ENCODE measurements at regions not wholly inside any gene's neighbourhood (a gene's known extent, or its start where the extent isn't known, plus 50 kb on each side); places are given as distances from the start of the nearest gene placed in this dataset.

DNA sequence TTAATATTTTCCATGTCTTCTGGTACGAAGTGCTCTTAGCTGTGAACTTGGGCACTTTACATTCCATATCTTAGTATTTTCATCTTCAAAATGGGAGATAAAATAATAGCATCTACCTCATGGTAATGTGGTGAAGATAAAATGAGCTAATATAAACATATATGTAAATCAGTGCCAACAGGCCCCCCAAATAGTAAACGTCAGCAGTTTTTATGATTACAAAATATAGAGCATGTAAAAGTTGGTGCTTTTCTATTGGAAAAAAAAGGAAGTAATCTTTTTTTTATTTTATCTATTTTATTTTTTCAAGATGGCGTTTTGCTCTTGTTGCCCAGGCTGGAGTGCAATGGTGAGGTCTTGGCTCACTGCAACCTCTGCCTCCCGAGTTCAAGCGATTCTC is 291.1 kb upstream of the PRDM9 start:
- no peaks in the 10 kb centered on the region for H3K79me2 ChIP-seq
- no peak overlapping the region for H3K4me2 ChIP-seq
- no peaks in the 10 kb centered on the region for H3K4me1 ChIP-seq (ENCODE audit: insufficient read depth)
- no peaks in the 10 kb centered on the region for H3K9me3 ChIP-seq (ENCODE audit: low read depth)
- WGBS (ENCODE audit: low lambda C conversion rate, missing lambda C conversion rate) = 93% methylated on average over 5 of the region's 5 CpGs
- H3K9me2 ChIP-seq (replicated peaks; ENCODE audit: insufficient read depth) = no peaks in the 10 kb centered on the region
- TF ChIP-seq, protein P1, sequence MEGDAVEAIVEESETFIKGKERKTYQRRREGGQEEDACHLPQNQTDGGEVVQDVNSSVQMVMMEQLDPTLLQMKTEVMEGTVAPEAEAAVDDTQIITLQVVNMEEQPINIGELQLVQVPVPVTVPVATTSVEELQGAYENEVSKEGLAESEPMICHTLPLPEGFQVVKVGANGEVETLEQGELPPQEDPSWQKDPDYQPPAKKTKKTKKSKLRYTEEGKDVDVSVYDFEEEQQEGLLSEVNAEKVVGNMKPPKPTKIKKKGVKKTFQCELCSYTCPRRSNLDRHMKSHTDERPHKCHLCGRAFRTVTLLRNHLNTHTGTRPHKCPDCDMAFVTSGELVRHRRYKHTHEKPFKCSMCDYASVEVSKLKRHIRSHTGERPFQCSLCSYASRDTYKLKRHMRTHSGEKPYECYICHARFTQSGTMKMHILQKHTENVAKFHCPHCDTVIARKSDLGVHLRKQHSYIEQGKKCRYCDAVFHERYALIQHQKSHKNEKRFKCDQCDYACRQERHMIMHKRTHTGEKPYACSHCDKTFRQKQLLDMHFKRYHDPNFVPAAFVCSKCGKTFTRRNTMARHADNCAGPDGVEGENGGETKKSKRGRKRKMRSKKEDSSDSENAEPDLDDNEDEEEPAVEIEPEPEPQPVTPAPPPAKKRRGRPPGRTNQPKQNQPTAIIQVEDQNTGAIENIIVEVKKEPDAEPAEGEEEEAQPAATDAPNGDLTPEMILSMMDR (IDR thresholded peaks at IDR 0.05; ENCODE audit: poor library complexity) = no peak
- TF ChIP-seq EZH2 (IDR thresholded peaks at IDR 0.05; ENCODE audit: borderline replicate concordance) (no peak), EZH2phosphoT487 (IDR thresholded peaks at IDR 0.05; ENCODE audit: low read depth, severe bottlenecking, unreplicated experiment) (no peak)
- no peak overlapping the region for H2AFZ ChIP-seq
- H3K27ac ChIP-seq = no peak overlapping the region
- no peaks in the 10 kb centered on the region for H3K36me3 ChIP-seq (replicated peaks; ENCODE audit: insufficient read depth, low read depth)
- H3K4me3 ChIP-seq = no peak overlapping the region
- H4K20me1 ChIP-seq (ENCODE audit: insufficient read depth, poor library complexity, severe bottlenecking) = no peaks in the 10 kb centered on the region
- no peaks in the 10 kb centered on the region for H3K27me3 ChIP-seq
- no peak for DNase-seq (ENCODE audit: low spot score)

DNA sequence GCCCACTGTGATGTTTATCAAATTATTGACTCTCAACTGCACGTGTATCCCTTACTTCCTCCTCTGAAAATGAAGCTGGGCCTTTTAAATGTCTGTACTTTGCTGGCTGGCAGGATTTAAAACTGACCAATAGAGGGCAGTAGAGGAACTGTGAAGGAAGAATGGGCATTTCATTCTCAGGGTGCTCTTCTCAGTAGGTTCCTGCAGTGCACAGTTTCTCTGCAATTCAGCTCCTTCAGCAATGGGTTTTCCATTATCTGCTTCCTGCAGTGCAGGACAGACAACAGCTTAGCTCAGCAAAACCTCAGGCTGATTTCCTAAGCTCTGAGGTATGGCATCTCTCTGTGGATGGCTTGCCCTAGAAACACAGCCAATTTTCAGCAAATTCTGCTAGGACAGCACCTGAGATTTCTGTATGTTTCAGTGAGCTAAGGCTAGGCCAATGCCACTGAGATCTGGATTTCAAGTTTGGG is 298.4 kb upstream of the PRDM9 start:
- Histone ChIP-seq H3K4me2 (no peak overlapping the region), H3K79me2 (no peaks in the 10 kb centered on the region), H2AFZ (no peak overlapping the region), H3K4me3 (no peak overlapping the region), H4K20me1 (ENCODE audit: insufficient read depth, poor library complexity, severe bottlenecking) (no peaks in the 10 kb centered on the region), H3K36me3 (replicated peaks; ENCODE audit: insufficient read depth, low read depth) (no peaks in the 10 kb centered on the region), H3K27me3 (no peaks in the 10 kb centered on the region), H3K27ac (no peak overlapping the region), H3K4me1 (ENCODE audit: insufficient read depth) (no peaks in the 10 kb centered on the region), H3K9me2 (replicated peaks; ENCODE audit: insufficient read depth) (no peaks in the 10 kb centered on the region), H3K9me3 (ENCODE audit: low read depth) (no peaks in the 10 kb centered on the region)
- 9% methylated on average over 1 of the region's 1 CpG for WGBS (ENCODE audit: low lambda C conversion rate, missing lambda C conversion rate)
- DNase-seq (ENCODE audit: low spot score) = peak; percentile 86
- TF ChIP-seq, protein P1 (IDR thresholded peaks at IDR 0.05; ENCODE audit: poor library complexity) = peak; percentile 76
- TF ChIP-seq EZH2phosphoT487 (IDR thresholded peaks at IDR 0.05; ENCODE audit: low read depth, severe bottlenecking, unreplicated experiment) = no peak

DNA sequence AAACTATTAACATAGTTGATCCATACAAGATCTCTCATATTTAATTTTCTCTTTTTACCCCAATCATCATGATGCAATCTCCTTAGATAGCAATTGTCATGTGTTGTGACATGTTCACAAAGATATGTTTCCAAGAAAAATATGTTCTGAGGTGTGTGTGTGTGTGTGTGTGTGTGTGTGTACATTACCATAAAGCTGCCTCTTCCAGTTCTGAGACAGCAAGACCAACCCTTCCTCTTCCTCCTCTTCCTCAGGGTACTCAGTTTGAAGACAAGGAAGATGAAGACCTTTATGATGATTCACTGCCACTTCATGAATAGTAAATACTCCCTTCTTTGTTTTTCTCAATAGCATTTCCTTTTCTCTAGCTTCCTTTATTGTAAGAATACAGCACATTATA is 303.3 kb upstream of the PRDM9 start:
- H2AFZ ChIP-seq = no peak overlapping the region
- H3K4me3 ChIP-seq = no peak overlapping the region
- H3K27ac ChIP-seq = no peak overlapping the region
- no peaks in the 10 kb centered on the region for H3K79me2 ChIP-seq
- no peaks in the 10 kb centered on the region for H3K36me3 ChIP-seq (replicated peaks; ENCODE audit: insufficient read depth, low read depth)
- H3K4me1 ChIP-seq (ENCODE audit: insufficient read depth) = no peaks in the 10 kb centered on the region
- no peak for DNase-seq (ENCODE audit: low spot score)
- no peaks in the 10 kb centered on the region for H3K9me3 ChIP-seq (ENCODE audit: low read depth)
- H3K27me3 ChIP-seq = no peaks in the 10 kb centered on the region
- TF ChIP-seq EZH2 (IDR thresholded peaks at IDR 0.05; ENCODE audit: borderline replicate concordance) (no peak), EZH2phosphoT487 (IDR thresholded peaks at IDR 0.05; ENCODE audit: low read depth, severe bottlenecking, unreplicated experiment) (no peak)
- TF ChIP-seq, protein P1 (IDR thresholded peaks at IDR 0.05; ENCODE audit: poor library complexity) = no peak
- no peaks in the 10 kb centered on the region for H4K20me1 ChIP-seq (ENCODE audit: insufficient read depth, poor library complexity, severe bottlenecking)
- no peaks in the 10 kb centered on the region for H3K9me2 ChIP-seq (replicated peaks; ENCODE audit: insufficient read depth)
- no peak overlapping the region for H3K4me2 ChIP-seq

All from hepatocyte (in vitro differentiated cells).